Body of pancreas (tissue), 4 donors: ENCODE measurements at regions not wholly inside any gene's neighbourhood (a gene's known extent, or its start where the extent isn't known, plus 50 kb on each side); places are given as distances from the start of the nearest gene placed in this dataset.

Experiments
- ATAC-seq: fragments of 150-250 bp; one replicate; pipeline ENCODE4 v1.9.1; 2016
- DNase-seq, 4 donors: peaks; one replicate each; pipeline ENCODE4 v3.0.0-alpha.2; 2019
- H3K27ac ChIP-seq, 4 donors: fragments of 200-600 bp; sonication (generic); 1 replicate in 3 of 4; 2 replicates in 1 of 4; pipeline versions ENCODE4 v1.5.1 to v1.6.1; 2016 to 2019; ENCODE audit warnings: mild to moderate bottlenecking in 1 of 4, mixed read lengths in 1 of 4, moderate library complexity in 1 of 4
- H3K27me3 ChIP-seq, 2 donors: fragments of 200-600 bp; sonication (generic); one replicate each; pipeline ENCODE4 v1.6.0; 2016; ENCODE audit warnings: mild to moderate bottlenecking in 1 of 2
- H3K36me3 ChIP-seq, 2 donors: fragments of 200-600 bp; sonication (generic); replicated peaks in 1 of 2; 2 replicates each; pipeline ENCODE4 v1.5.1; 2016; ENCODE audit warnings: low read depth in 2 of 2; ENCODE audit not compliant: insufficient read depth in 1 of 2
- H3K4me1 ChIP-seq: fragments of 200-600 bp; sonication (generic); one replicate; pipeline ENCODE4 v1.6.0; 2016
- H3K4me3 ChIP-seq, 2 donors: fragments of 200-600 bp; sonication (generic); 1 replicate in 1 of 2; 2 replicates in 1 of 2; pipeline ENCODE4 v1.5.1; 2016 to 2019
- H3K9me3 ChIP-seq, 3 donors: fragments of 200-600 bp; sonication (generic); 1 replicate in 2 of 3; 2 replicates in 1 of 3; pipeline ENCODE4 v1.5.1; 2016
- CTCF ChIP-seq, 7 experiments: fragments of 450-650 bp in 4 of 7; fragments of 200-600 bp in 3 of 7; sonication (generic) in 3 of 7; IDR thresholded peaks; one replicate each; pipeline ENCODE4 v1.5.1; 2016 to 2019; ENCODE audit warnings: antibody characterized with exemption in 7 of 7
- POLR2A ChIP-seq, 3 donors: fragments of 450-650 bp; IDR thresholded peaks; one replicate each; pipeline ENCODE4 v1.6.1; 2016; ENCODE audit warnings: antibody characterized with exemption in 3 of 3, mild to moderate bottlenecking in 2 of 3
- WGBS, 2 donors: methylation state at CpG; one replicate each; pipeline ENCODE4 v1.1.5; 2017; 5-methylcytosine and 5-hydroxymethylcytosine counted together
- intact Hi-C: fragments of 100-400 bp; cut with DNase I; formaldehyde crosslinking; loops from one replicate; pipeline ENCODE4 v1.15.1; 2023

DNA sequence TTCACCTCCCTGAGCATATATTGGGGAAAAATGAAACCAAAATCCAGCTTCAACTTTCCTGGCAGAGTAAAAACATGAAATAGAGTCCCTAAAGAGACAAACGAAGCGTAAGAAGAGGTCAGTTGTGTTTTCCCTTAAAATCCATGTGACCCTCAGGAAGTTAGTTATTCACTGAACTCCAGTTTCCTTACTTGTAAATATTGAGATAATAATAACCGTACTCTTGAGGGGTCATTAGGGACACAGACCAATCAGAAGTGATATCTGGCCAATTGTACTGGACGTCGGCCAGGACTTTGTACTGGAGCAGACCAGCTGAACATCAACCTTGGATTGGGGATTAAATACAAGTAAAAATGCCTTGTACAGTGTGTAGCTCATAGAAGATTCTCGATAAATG lies 167.0 kb downstream of the GATA3 start:
- no peaks in the 10 kb centered on the region for H3K4me1 ChIP-seq
- WGBS, 2 donors, result 53 to 60% methylated on average over 6 of the region's 6 CpGs

DNA sequence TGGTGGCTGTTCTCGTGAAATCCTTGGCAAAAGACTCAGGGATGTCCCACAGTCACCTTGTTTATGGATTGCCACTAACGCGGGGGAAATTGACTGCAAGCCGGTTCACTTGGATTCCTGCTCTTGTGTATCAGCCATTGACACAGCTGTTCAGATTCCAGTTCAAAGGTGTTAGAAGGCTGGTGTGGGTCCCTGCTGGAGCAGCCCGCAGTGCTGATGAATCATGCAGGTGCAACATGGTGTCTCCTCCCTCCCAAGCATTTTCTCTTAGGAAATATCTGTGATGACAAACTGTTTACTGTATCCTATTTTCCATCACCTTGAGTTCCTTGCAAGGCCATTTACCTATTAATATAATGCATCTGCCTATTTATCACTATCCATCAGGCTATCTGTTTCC lies 170.1 kb downstream of the GATA3 start:
- intact Hi-C loops, result no loop called here
- no peak for TF ChIP-seq POLR2A (IDR thresholded peaks at IDR 0.05)
- no peak for TF ChIP-seq CTCF (IDR thresholded peaks at IDR 0.05)
- no peak for ATAC-seq

More for the DNA sequence above, 167.0 kb downstream of the GATA3 start:
- no peak for DNase-seq
- intact Hi-C loops, result no loop called here
- no peaks in the 10 kb centered on the region for H3K9me3 ChIP-seq
- no peak for ATAC-seq
- no peaks in the 10 kb centered on the region for H3K36me3 ChIP-seq
- TF ChIP-seq CTCF (IDR thresholded peaks at IDR 0.05) (no peak), POLR2A (IDR thresholded peaks at IDR 0.05) (no peak)
- no peak overlapping the region for H3K4me3 ChIP-seq
- no peaks in the 10 kb centered on the region for H3K27me3 ChIP-seq
- no peak overlapping the region for H3K27ac ChIP-seq

DNA sequence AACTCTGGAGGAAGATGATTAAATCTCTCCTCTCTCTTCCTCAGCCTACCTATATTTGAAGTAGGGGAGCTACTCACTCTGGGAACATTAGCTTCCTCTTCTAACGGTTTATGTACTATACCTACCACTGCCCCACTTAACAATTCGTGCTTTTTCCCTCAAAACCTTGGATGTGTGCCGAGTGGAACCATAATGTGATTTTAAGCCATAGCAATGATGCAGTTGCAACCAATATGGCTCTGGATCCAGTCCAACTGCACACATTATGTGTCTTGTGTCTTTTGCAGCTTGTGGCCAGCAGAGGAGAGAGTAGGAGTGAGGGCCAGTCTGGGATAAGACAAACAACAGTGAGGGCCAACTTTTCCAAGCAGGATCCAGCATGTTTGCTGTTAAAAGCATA lies 170.7 kb downstream of the GATA3 start:
- ATAC-seq (no peak), DNase-seq (no peak)
- Histone ChIP-seq H3K4me1 (no peaks in the 10 kb centered on the region), H3K27ac (no peak overlapping the region), H3K27me3 (no peaks in the 10 kb centered on the region), H3K4me3 (no peak overlapping the region), H3K9me3 (no peaks in the 10 kb centered on the region), H3K36me3 (no peaks in the 10 kb centered on the region)
- WGBS, 2 donors, result 21 to 35% methylated on average over 3 of the region's 3 CpGs
- intact Hi-C loops, result no loop called here
- TF ChIP-seq CTCF (IDR thresholded peaks at IDR 0.05) (no peak), POLR2A (IDR thresholded peaks at IDR 0.05) (no peak)

More for the DNA sequence above, 170.1 kb downstream of the GATA3 start:
- no peaks in the 10 kb centered on the region for H3K27me3 ChIP-seq
- DNase-seq, result no peak
- no peak overlapping the region for H3K27ac ChIP-seq
- no peaks in the 10 kb centered on the region for H3K4me1 ChIP-seq
- 54 to 62% methylated on average over 2 to 5 of the region's 5 CpGs for WGBS, 2 donors
- no peak overlapping the region for H3K4me3 ChIP-seq
- H3K9me3 ChIP-seq, result no peaks in the 10 kb centered on the region
- no peaks in the 10 kb centered on the region for H3K36me3 ChIP-seq

DNA sequence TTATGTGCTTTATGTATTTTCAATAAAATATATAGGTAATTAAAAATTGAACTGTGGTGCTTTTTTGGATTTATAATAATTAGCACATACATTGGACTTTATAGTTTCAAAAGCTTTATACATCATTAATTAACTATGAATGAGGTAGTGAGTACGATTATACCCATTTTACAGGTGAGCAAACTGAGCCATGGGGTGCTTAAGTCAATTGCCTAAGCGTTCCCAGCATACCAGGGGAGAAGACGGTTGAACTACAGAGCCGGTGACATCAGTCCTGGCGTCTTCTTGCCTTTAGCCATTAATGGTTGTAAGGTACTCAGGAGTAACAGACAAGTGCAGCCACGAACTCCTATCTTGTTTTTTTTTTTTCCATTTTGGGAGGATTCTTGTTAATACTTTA lies 172.8 kb downstream of the GATA3 start:
- ATAC-seq, result no peak
- 71 to 73% methylated on average over 6 of the region's 6 CpGs for WGBS, 2 donors
- Histone ChIP-seq H3K36me3 (no peaks in the 10 kb centered on the region), H3K27ac (no peak overlapping the region), H3K27me3 (no peaks in the 10 kb centered on the region), H3K9me3 (no peaks in the 10 kb centered on the region), H3K4me1 (no peaks in the 10 kb centered on the region), H3K4me3 (no peak overlapping the region)
- DNase-seq, result no peak
- intact Hi-C loops, result no loop called here
- TF ChIP-seq CTCF (IDR thresholded peaks at IDR 0.05) (no peak), POLR2A (IDR thresholded peaks at IDR 0.05) (no peak)

DNA sequence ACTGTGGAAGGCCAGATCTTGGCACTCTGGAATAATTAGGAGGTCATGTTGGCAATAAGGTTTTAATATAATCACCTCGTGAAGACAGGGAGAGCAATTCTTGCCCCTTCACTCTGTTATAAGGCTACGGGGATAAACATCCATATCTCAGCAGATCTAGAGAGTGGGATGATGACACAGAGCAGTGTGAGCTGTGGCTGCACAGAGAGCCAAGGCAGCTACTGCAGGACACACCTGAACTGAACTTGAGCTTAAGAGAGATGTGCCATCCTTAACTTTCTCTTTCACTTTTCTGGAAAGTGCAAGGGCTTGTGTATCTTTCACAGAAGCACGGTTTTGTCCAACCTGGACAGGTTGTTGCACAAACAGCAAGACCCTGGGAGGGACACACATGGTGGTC lies 174.7 kb downstream of the GATA3 start:
- Histone ChIP-seq H3K36me3 (no peaks in the 10 kb centered on the region), H3K4me1 (no peaks in the 10 kb centered on the region), H3K27me3 (no peaks in the 10 kb centered on the region), H3K4me3 (no peak overlapping the region), H3K9me3 (no peaks in the 10 kb centered on the region), H3K27ac (no peak overlapping the region)
- 63 to 69% methylated on average over 3 of the region's 3 CpGs for WGBS, 2 donors
- no peak for TF ChIP-seq CTCF (IDR thresholded peaks at IDR 0.05)
- TF ChIP-seq POLR2A (IDR thresholded peaks at IDR 0.05), result no peak
- ATAC-seq (no peak), DNase-seq (no peak)
- intact Hi-C loops, result no loop called here
